Esophagus muscularis mucosa (tissue), 4 donors: ENCODE measurements at regions not wholly inside any gene's neighbourhood (a gene's known extent, or its start where the extent isn't known, plus 50 kb on each side); places are given as distances from the start of the nearest gene placed in this dataset.

Experiments used
- DNase-seq: peaks from one replicate; pipeline ENCODE4 v3.0.0-alpha.2; 2017; ENCODE audit errors: extremely low spot score
- H3K27ac ChIP-seq, 4 donors: fragments of 200-600 bp; sonication (generic); replicated peaks in 1 of 4; 1 replicate in 3 of 4; 2 replicates in 1 of 4; pipeline ENCODE4 v1.5.1; 2016 to 2019; ENCODE audit warnings: mild to moderate bottlenecking in 1 of 4
- H3K27me3 ChIP-seq, 4 donors: fragments of 200-600 bp; sonication (generic); one replicate each; pipeline versions ENCODE4 v1.5.1 to v1.6.0; 2016 to 2019
- H3K36me3 ChIP-seq, 4 donors: fragments of 200-600 bp; sonication (generic); one replicate each; pipeline ENCODE4 v1.5.1; 2016 to 2019
- H3K4me1 ChIP-seq, 4 donors: fragments of 200-600 bp; sonication (generic); one replicate each; pipeline ENCODE4 v1.5.1; 2016 to 2019
- H3K4me3 ChIP-seq, 4 donors: fragments of 200-600 bp; sonication (generic); 1 replicate in 2 of 4; 2 replicates in 2 of 4; pipeline ENCODE4 v1.5.1; 2016 to 2019; ENCODE audit warnings: mild to moderate bottlenecking in 4 of 4, moderate library complexity in 1 of 4
- H3K9me3 ChIP-seq, 4 donors: fragments of 200-600 bp; sonication (generic); 1 replicate in 3 of 4; 2 replicates in 1 of 4; pipeline ENCODE4 v1.5.1; 2016 to 2019
- CTCF ChIP-seq, 3 experiments: fragments of 200-600 bp in 2 of 3; fragments of 450-650 bp in 1 of 3; sonication (generic) in 2 of 3; IDR thresholded peaks; one replicate each; pipeline ENCODE4 v1.5.1; 2017 to 2019; ENCODE audit warnings: antibody characterized with exemption in 3 of 3, mild to moderate bottlenecking in 2 of 3, moderate library complexity in 1 of 3
- EP300 ChIP-seq: sonication (generic); formaldehyde crosslinking; IDR thresholded peaks from one replicate; pipeline ENCODE4 v1.6.1; 2017; ENCODE audit warnings: antibody characterized with exemption
- POLR2A ChIP-seq: fragments of 450-650 bp; IDR thresholded peaks from one replicate; pipeline ENCODE4 v1.6.1; 2017; ENCODE audit warnings: antibody characterized with exemption, moderate library complexity, mild to moderate bottlenecking, low read depth
- POLR2AphosphoS5 ChIP-seq, 2 donors: sonication (generic); formaldehyde crosslinking; IDR thresholded peaks; one replicate each; pipeline ENCODE4 v1.6.1; 2017; ENCODE audit warnings: antibody characterized with exemption in 2 of 2
- WGBS: methylation state at CpG from one replicate; pipeline ENCODE4 v1.1.5; 2018; 5-methylcytosine and 5-hydroxymethylcytosine counted together
- intact Hi-C: fragments of 100-400 bp; cut with DNase I; formaldehyde crosslinking; loops from one replicate; pipeline ENCODE4 v1.15.1; 2023

GRCh38 chr5:107275333-107275732 is 395.4 kb downstream of the EFNA5 start:
- Histone ChIP-seq H3K9me3 (no peaks in the 10 kb centered on the region), H3K36me3 (no peaks in the 10 kb centered on the region), H3K4me3 (no peak overlapping the region), H3K27ac (no peak overlapping the region), H3K4me1 (no peaks in the 10 kb centered on the region), H3K27me3 (no peaks in the 10 kb centered on the region)
- TF ChIP-seq EP300 (no peak), CTCF (IDR thresholded peaks at IDR 0.05) (no peak), POLR2A (no peak), POLR2AphosphoS5 (IDR thresholded peaks at IDR 0.05) (no peak)
- WGBS = 10% methylated on average over 1 of the region's 1 CpG
- no peak for DNase-seq
- intact Hi-C loops = no loop called here

GRCh38 chr5:107274571-107274970 is 396.2 kb downstream of the EFNA5 start:
- intact Hi-C loops = no loop called here
- Histone ChIP-seq H3K9me3 (no peaks in the 10 kb centered on the region), H3K4me3 (no peak overlapping the region), H3K27me3 (no peaks in the 10 kb centered on the region), H3K36me3 (no peaks in the 10 kb centered on the region), H3K4me1 (no peaks in the 10 kb centered on the region), H3K27ac (no peak overlapping the region)
- TF ChIP-seq EP300 (no peak), CTCF (IDR thresholded peaks at IDR 0.05) (no peak), POLR2AphosphoS5 (IDR thresholded peaks at IDR 0.05) (no peak), POLR2A (no peak)
- DNase-seq = no peak
- 94% methylated on average over 1 of the region's 1 CpG for WGBS

GRCh38 chr5:107272954-107273353 is 397.8 kb downstream of the EFNA5 start:
- H3K27ac ChIP-seq = no peak overlapping the region
- WGBS = 85% methylated on average over 4 of the region's 4 CpGs
- H3K4me3 ChIP-seq = no peak overlapping the region
- no peaks in the 10 kb centered on the region for H3K4me1 ChIP-seq
- intact Hi-C loops = no loop called here
- TF ChIP-seq CTCF (IDR thresholded peaks at IDR 0.05) (no peak), POLR2A (no peak), EP300 (no peak), POLR2AphosphoS5 (IDR thresholded peaks at IDR 0.05) (no peak)
- DNase-seq = no peak
- H3K9me3 ChIP-seq = no peaks in the 10 kb centered on the region
- no peaks in the 10 kb centered on the region for H3K27me3 ChIP-seq
- no peaks in the 10 kb centered on the region for H3K36me3 ChIP-seq

GRCh38 chr5:107272509-107272908 is 398.2 kb downstream of the EFNA5 start:
- Histone ChIP-seq H3K27me3 (no peaks in the 10 kb centered on the region), H3K36me3 (no peaks in the 10 kb centered on the region), H3K9me3 (no peaks in the 10 kb centered on the region), H3K4me3 (no peak overlapping the region), H3K4me1 (no peaks in the 10 kb centered on the region), H3K27ac (no peak overlapping the region)
- intact Hi-C loops = no loop called here
- no peak for DNase-seq
- WGBS = 97% methylated on average over 3 of the region's 3 CpGs
- no peak for TF ChIP-seq POLR2A
- no peak for TF ChIP-seq CTCF (IDR thresholded peaks at IDR 0.05)
- no peak for TF ChIP-seq POLR2AphosphoS5 (IDR thresholded peaks at IDR 0.05)
- TF ChIP-seq EP300 = no peak

GRCh38 chr5:107271682-107272350 is 398.9 kb downstream of the EFNA5 start:
- no peak for TF ChIP-seq POLR2AphosphoS5 (IDR thresholded peaks at IDR 0.05)
- TF ChIP-seq EP300 = no peak
- no peak for TF ChIP-seq POLR2A
- no peak for TF ChIP-seq CTCF (IDR thresholded peaks at IDR 0.05)
- DNase-seq = no peak
- Histone ChIP-seq H3K36me3 (no peaks in the 10 kb centered on the region), H3K27me3 (no peaks in the 10 kb centered on the region), H3K4me1 (no peaks in the 10 kb centered on the region), H3K4me3 (no peak overlapping the region), H3K27ac (no peak overlapping the region), H3K9me3 (no peaks in the 10 kb centered on the region)
- intact Hi-C loops = no loop called here
- WGBS = 96% methylated on average over 1 of the region's 1 CpG
